ENCODE measurements at regions not wholly inside any gene's neighbourhood (a gene's known extent, or its start where the extent isn't known, plus 50 kb on each side); places are given as distances from the start of the nearest gene placed in this dataset.

DNA sequence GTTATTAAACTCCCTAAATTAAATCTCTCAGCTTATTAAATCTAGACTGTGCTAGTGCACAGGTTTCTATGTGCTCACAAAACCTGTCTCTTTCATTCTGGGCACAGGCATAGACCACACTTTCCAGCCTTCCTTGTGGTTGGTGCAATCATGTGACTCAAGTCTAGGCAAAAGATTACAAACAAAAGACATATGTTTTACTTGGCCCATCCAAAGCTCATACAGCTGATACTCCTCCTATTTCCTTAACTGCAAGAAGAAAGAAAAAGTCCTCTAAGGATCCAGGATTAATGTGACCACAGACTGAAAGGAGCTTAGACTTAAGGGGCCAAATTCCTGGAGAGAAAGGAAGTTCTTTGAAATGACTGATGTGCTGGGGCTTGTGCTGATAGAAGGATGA, 731.3 kb upstream of the RAB6C start:
- TF ChIP-seq EZH2 (IDR thresholded peaks at IDR 0.05; ENCODE audit: low read depth) = no peak
- TF ChIP-seq CTCF (conservative IDR thresholded peaks at IDR 0.05) = no peak
